ENCODE measurements at regions not wholly inside any gene's neighbourhood (a gene's known extent, or its start where the extent isn't known, plus 50 kb on each side); places are given as distances from the start of the nearest gene placed in this dataset.

- peaks cover 11% of the 10 kb centered on the region for H3K4me1 Mint-ChIP-seq (ENCODE audit: low read depth)
- intact Hi-C loops (cut with micrococcal nuclease): no loop called here
- H3K4me3 Mint-ChIP-seq: no peak overlapping the region
- H3K9me3 Mint-ChIP-seq: no peaks in the 10 kb centered on the region
- peaks cover 42% of the 10 kb centered on the region for H3K27me3 Mint-ChIP-seq
- no peaks in the 10 kb centered on the region for H3K36me3 Mint-ChIP-seq (ENCODE audit: low read depth)
- H3K27ac Mint-ChIP-seq: no peak overlapping the region
Observed at GRCh38 chr11:33598426-33599069, 102.1 kb downstream of the C11orf91 start.

GRCh38 chr11:33594188-33594587 lies 106.4 kb downstream of the C11orf91 start:
- Mint-ChIP-seq H3K27me3 (peaks cover 21% of the 10 kb centered on the region), H3K9me3 (no peaks in the 10 kb centered on the region), H3K4me1 (ENCODE audit: low read depth) (peaks cover 10% of the 10 kb centered on the region), H3K4me3 (no peak overlapping the region), H3K36me3 (ENCODE audit: low read depth) (no peaks in the 10 kb centered on the region), H3K27ac (no peak overlapping the region)
- intact Hi-C loops (cut with micrococcal nuclease): no loop called here

GRCh38 chr11:33590441-33590840 lies 110.2 kb downstream of the C11orf91 start:
- H3K4me3 Mint-ChIP-seq: no peak overlapping the region
- H3K9me3 Mint-ChIP-seq: no peaks in the 10 kb centered on the region
- intact Hi-C loops (cut with micrococcal nuclease): no loop called here
- no peak overlapping the region for H3K27ac Mint-ChIP-seq
- no peaks in the 10 kb centered on the region for H3K4me1 Mint-ChIP-seq (ENCODE audit: low read depth)
- peaks cover 2% of the 10 kb centered on the region for H3K27me3 Mint-ChIP-seq
- H3K36me3 Mint-ChIP-seq (ENCODE audit: low read depth): no peaks in the 10 kb centered on the region

GRCh38 chr11:33588056-33588455 lies 112.6 kb downstream of the C11orf91 start:
- no peak overlapping the region for H3K4me3 Mint-ChIP-seq
- intact Hi-C loops (cut with micrococcal nuclease): no loop called here
- no peak overlapping the region for H3K27ac Mint-ChIP-seq

GRCh38 chr11:33585586-33586209 lies 114.9 kb downstream of the C11orf91 start:
- no peaks in the 10 kb centered on the region for H3K4me1 Mint-ChIP-seq (ENCODE audit: low read depth)
- peaks cover 5% of the 10 kb centered on the region for H3K27me3 Mint-ChIP-seq

More at GRCh38 chr11:33588056-33588455, 112.6 kb downstream of the C11orf91 start:
- Mint-ChIP-seq H3K27me3 (no peaks in the 10 kb centered on the region), H3K4me1 (ENCODE audit: low read depth) (no peaks in the 10 kb centered on the region), H3K9me3 (no peaks in the 10 kb centered on the region), H3K36me3 (ENCODE audit: low read depth) (no peaks in the 10 kb centered on the region)

GRCh38 chr11:33582636-33583325 lies 117.8 kb downstream of the C11orf91 start:
- peaks cover 10% of the 10 kb centered on the region for H3K27me3 Mint-ChIP-seq
- intact Hi-C loops (cut with micrococcal nuclease): no loop called here
- no peak overlapping the region for H3K4me3 Mint-ChIP-seq
- no peaks in the 10 kb centered on the region for H3K9me3 Mint-ChIP-seq
- no peaks in the 10 kb centered on the region for H3K36me3 Mint-ChIP-seq (ENCODE audit: low read depth)
- H3K4me1 Mint-ChIP-seq (ENCODE audit: low read depth): no peaks in the 10 kb centered on the region
- H3K27ac Mint-ChIP-seq: no peak overlapping the region

More at GRCh38 chr11:33585586-33586209, 114.9 kb downstream of the C11orf91 start:
- H3K9me3 Mint-ChIP-seq: no peaks in the 10 kb centered on the region
- H3K4me3 Mint-ChIP-seq: no peak overlapping the region
- no peaks in the 10 kb centered on the region for H3K36me3 Mint-ChIP-seq (ENCODE audit: low read depth)
- intact Hi-C loops (cut with micrococcal nuclease): no loop called here
- no peak overlapping the region for H3K27ac Mint-ChIP-seq

- Mint-ChIP-seq H3K27ac (no peak overlapping the region), H3K4me1 (ENCODE audit: low read depth) (no peaks in the 10 kb centered on the region), H3K9me3 (no peaks in the 10 kb centered on the region), H3K27me3 (peaks cover 10% of the 10 kb centered on the region), H3K4me3 (no peak overlapping the region), H3K36me3 (ENCODE audit: low read depth) (no peaks in the 10 kb centered on the region)
- intact Hi-C loops (cut with micrococcal nuclease): no loop called here
Observed at GRCh38 chr11:33579101-33579500, 121.5 kb downstream of the C11orf91 start.

GRCh38 chr11:33577204-33577603 lies 123.4 kb downstream of the C11orf91 start:
- H3K27me3 Mint-ChIP-seq: peaks cover 9% of the 10 kb centered on the region
- H3K9me3 Mint-ChIP-seq: no peaks in the 10 kb centered on the region
- H3K27ac Mint-ChIP-seq: no peak overlapping the region
- H3K4me3 Mint-ChIP-seq: no peak overlapping the region
- no peaks in the 10 kb centered on the region for H3K36me3 Mint-ChIP-seq (ENCODE audit: low read depth)
- no peaks in the 10 kb centered on the region for H3K4me1 Mint-ChIP-seq (ENCODE audit: low read depth)
- intact Hi-C loops (cut with micrococcal nuclease): no loop called here

GRCh38 chr11:33575311-33575710 lies 125.3 kb downstream of the C11orf91 start:
- Mint-ChIP-seq H3K36me3 (ENCODE audit: low read depth) (no peaks in the 10 kb centered on the region), H3K27me3 (peaks cover 7% of the 10 kb centered on the region), H3K4me1 (ENCODE audit: low read depth) (no peaks in the 10 kb centered on the region), H3K9me3 (no peaks in the 10 kb centered on the region), H3K27ac (no peak overlapping the region), H3K4me3 (no peak overlapping the region)
- intact Hi-C loops (cut with micrococcal nuclease): no loop called here

- H3K4me1 Mint-ChIP-seq (ENCODE audit: low read depth): no peaks in the 10 kb centered on the region
- no peak overlapping the region for H3K4me3 Mint-ChIP-seq
- no peak overlapping the region for H3K27ac Mint-ChIP-seq
- no peaks in the 10 kb centered on the region for H3K36me3 Mint-ChIP-seq (ENCODE audit: low read depth)
- H3K27me3 Mint-ChIP-seq: peaks cover 9% of the 10 kb centered on the region
- H3K9me3 Mint-ChIP-seq: no peaks in the 10 kb centered on the region
- intact Hi-C loops (cut with micrococcal nuclease): no loop called here
Observed at GRCh38 chr11:33574331-33574730, 126.3 kb downstream of the C11orf91 start.

GRCh38 chr11:33569333-33569732 lies 131.3 kb downstream of the C11orf91 start:
- Mint-ChIP-seq H3K27me3 (peaks cover 13% of the 10 kb centered on the region), H3K36me3 (ENCODE audit: low read depth) (no peaks in the 10 kb centered on the region), H3K4me3 (no peak overlapping the region), H3K27ac (no peak overlapping the region), H3K9me3 (no peaks in the 10 kb centered on the region), H3K4me1 (ENCODE audit: low read depth) (no peaks in the 10 kb centered on the region)
- intact Hi-C loops (cut with micrococcal nuclease): no loop called here

- Mint-ChIP-seq H3K4me1 (ENCODE audit: low read depth) (peaks cover 4% of the 10 kb centered on the region), H3K27me3 (peaks cover 24% of the 10 kb centered on the region), H3K4me3 (no peak overlapping the region), H3K36me3 (ENCODE audit: low read depth) (no peaks in the 10 kb centered on the region), H3K27ac (no peak overlapping the region), H3K9me3 (no peaks in the 10 kb centered on the region)
- intact Hi-C loops (cut with micrococcal nuclease): no loop called here
Observed at GRCh38 chr11:33567004-33567403, 133.6 kb downstream of the C11orf91 start.

GRCh38 chr11:33564856-33565453 lies 135.7 kb downstream of the C11orf91 start:
- no peaks in the 10 kb centered on the region for H3K9me3 Mint-ChIP-seq
- peaks cover 5% of the 10 kb centered on the region for H3K4me1 Mint-ChIP-seq (ENCODE audit: low read depth)
- no peaks in the 10 kb centered on the region for H3K36me3 Mint-ChIP-seq (ENCODE audit: low read depth)
- H3K4me3 Mint-ChIP-seq: no peak overlapping the region
- intact Hi-C loops (cut with micrococcal nuclease): no loop called here
- H3K27me3 Mint-ChIP-seq: peaks cover 21% of the 10 kb centered on the region
- no peak overlapping the region for H3K27ac Mint-ChIP-seq

GRCh38 chr11:33560729-33561128 lies 139.9 kb downstream of the C11orf91 start:
- intact Hi-C loops (cut with micrococcal nuclease): no loop called here
- Mint-ChIP-seq H3K4me3 (no peak overlapping the region), H3K36me3 (ENCODE audit: low read depth) (no peaks in the 10 kb centered on the region), H3K27ac (no peak overlapping the region), H3K4me1 (ENCODE audit: low read depth) (peaks cover 5% of the 10 kb centered on the region), H3K27me3 (peaks cover 22% of the 10 kb centered on the region), H3K9me3 (no peaks in the 10 kb centered on the region)

Measured in dendritic cell treated with granulocyte-macrophage colony-stimulating factor and Interleukin-4, amounts not matched to agents 40 ng/mL and 50 ng/mL, for 4 days (primary cell).